OCI-LY7 (cell line): ENCODE measurements at regions not wholly inside any gene's neighbourhood (a gene's known extent, or its start where the extent isn't known, plus 50 kb on each side); places are given as distances from the start of the nearest gene placed in this dataset.

Experiments used
- EZH2phosphoT487 ChIP-seq: fragments of 200-600 bp; sonication (generic); IDR thresholded peaks from 2 replicates; pipeline ENCODE4 v1.6.1; 2018; ENCODE audit warnings: low read depth, borderline replicate concordance, mild to moderate bottlenecking, mixed run types, antibody characterized with exemption, low read length, moderate library complexity, mixed read lengths
- TF ChIP-seq, protein P1 (sequence below): fragments of 200-600 bp; sonication (generic); conservative IDR thresholded peaks from 2 replicates; pipeline ENCODE4 v1.5.1; 2014; ENCODE audit warnings: mild to moderate bottlenecking, antibody characterized with exemption, low read length, moderate library complexity, mixed read lengths

GRCh38 chr4:54813674-54814073, 155.9 kb downstream of the KIT start:
- TF ChIP-seq, protein P1, sequence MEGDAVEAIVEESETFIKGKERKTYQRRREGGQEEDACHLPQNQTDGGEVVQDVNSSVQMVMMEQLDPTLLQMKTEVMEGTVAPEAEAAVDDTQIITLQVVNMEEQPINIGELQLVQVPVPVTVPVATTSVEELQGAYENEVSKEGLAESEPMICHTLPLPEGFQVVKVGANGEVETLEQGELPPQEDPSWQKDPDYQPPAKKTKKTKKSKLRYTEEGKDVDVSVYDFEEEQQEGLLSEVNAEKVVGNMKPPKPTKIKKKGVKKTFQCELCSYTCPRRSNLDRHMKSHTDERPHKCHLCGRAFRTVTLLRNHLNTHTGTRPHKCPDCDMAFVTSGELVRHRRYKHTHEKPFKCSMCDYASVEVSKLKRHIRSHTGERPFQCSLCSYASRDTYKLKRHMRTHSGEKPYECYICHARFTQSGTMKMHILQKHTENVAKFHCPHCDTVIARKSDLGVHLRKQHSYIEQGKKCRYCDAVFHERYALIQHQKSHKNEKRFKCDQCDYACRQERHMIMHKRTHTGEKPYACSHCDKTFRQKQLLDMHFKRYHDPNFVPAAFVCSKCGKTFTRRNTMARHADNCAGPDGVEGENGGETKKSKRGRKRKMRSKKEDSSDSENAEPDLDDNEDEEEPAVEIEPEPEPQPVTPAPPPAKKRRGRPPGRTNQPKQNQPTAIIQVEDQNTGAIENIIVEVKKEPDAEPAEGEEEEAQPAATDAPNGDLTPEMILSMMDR = no peak
- TF ChIP-seq EZH2phosphoT487 = no peak
